GM23338 (cell line): ENCODE measurements at regions not wholly inside any gene's neighbourhood (a gene's known extent, or its start where the extent isn't known, plus 50 kb on each side); places are given as distances from the start of the nearest gene placed in this dataset.

Experiments
- ATAC-seq: fragments of 200-7000 bp; cut with Tn5 transposase; 3 replicates; pipeline ENCODE4 v1.9.1; 2020
- DNase-seq: peaks from one replicate; pipeline ENCODE4 v3.0.0-alpha.2; 2015; ENCODE audit warnings: low spot score
- H2AFZ ChIP-seq: fragments of 200-600 bp; sonication (generic); 2 replicates; pipeline ENCODE4 v1.8.0; 2016; ENCODE audit warnings: antibody characterized with exemption, mild to moderate bottlenecking, moderate library complexity
- H3F3A ChIP-seq: fragments of 200-600 bp; sonication (generic); replicated peaks from 2 replicates; pipeline ENCODE4 v1.8.0; 2017; ENCODE audit warnings: antibody characterized with exemption, mixed run types, low read depth
- H3K27ac ChIP-seq: fragments of 200-600 bp; sonication (generic); 2 replicates; pipeline ENCODE4 v1.6.1; 2016; ENCODE audit warnings: low read depth
- H3K27me3 ChIP-seq: fragments of 200-600 bp; sonication (generic); 2 replicates; pipeline ENCODE4 v1.8.0; 2016; ENCODE audit warnings: mild to moderate bottlenecking, mixed run types, moderate library complexity; ENCODE audit not compliant: insufficient read depth
- H3K36me3 ChIP-seq: fragments of 200-600 bp; sonication (generic); 2 replicates; pipeline ENCODE4 v1.8.0; 2016; ENCODE audit warnings: mild to moderate bottlenecking; ENCODE audit not compliant: insufficient read depth
- H3K4me1 ChIP-seq: fragments of 200-600 bp; sonication (generic); 2 replicates; pipeline ENCODE4 v1.8.0; 2016; ENCODE audit warnings: mild to moderate bottlenecking, moderate library complexity; ENCODE audit not compliant: insufficient read depth
- H3K4me2 ChIP-seq: fragments of 200-600 bp; sonication (generic); 2 replicates; pipeline ENCODE4 v1.7.1; 2017; ENCODE audit warnings: mixed run types
- H3K4me3 ChIP-seq: fragments of 200-600 bp; sonication (generic); 2 replicates; pipeline ENCODE4 v1.6.1; 2016; ENCODE audit warnings: mixed run types
- H3K79me2 ChIP-seq: fragments of 200-600 bp; sonication (generic); replicated peaks from 2 replicates; pipeline ENCODE4 v1.8.0; 2017; ENCODE audit warnings: mild to moderate bottlenecking; ENCODE audit not compliant: insufficient read depth
- H3K9me2 ChIP-seq: fragments of 200-600 bp; sonication (generic); 2 replicates; pipeline ENCODE4 v1.8.0; 2017; ENCODE audit not compliant: insufficient read depth
- H4K20me1 ChIP-seq: fragments of 200-600 bp; sonication (generic); replicated peaks from 2 replicates; pipeline ENCODE4 v1.8.0; 2017; ENCODE audit warnings: mild to moderate bottlenecking; ENCODE audit not compliant: insufficient read depth
- H3K27ac Mint-ChIP-seq: 2 replicates; pipeline ENCODE4 v1.8.0; 2020; ENCODE audit warnings: inconsistent platforms, mild to moderate bottlenecking, moderate library complexity, mixed read lengths
- H3K27me3 Mint-ChIP-seq: 3 replicates; pipeline ENCODE4 v1.8.0; 2022; ENCODE audit warnings: low read depth, mild to moderate bottlenecking, moderate library complexity, mixed read lengths, inconsistent platforms; ENCODE audit not compliant: insufficient read depth, poor library complexity
- H3K36me3 Mint-ChIP-seq: 3 replicates; pipeline ENCODE4 v1.8.0; 2021; ENCODE audit warnings: low read depth, mild to moderate bottlenecking, inconsistent platforms, moderate library complexity, mixed read lengths
- H3K4me1 Mint-ChIP-seq: 3 replicates; pipeline ENCODE4 v1.8.0; 2020; ENCODE audit warnings: mild to moderate bottlenecking, inconsistent platforms, mixed read lengths
- H3K4me3 Mint-ChIP-seq: 3 replicates; pipeline ENCODE4 v1.8.0; 2021; ENCODE audit warnings: moderate library complexity, mild to moderate bottlenecking, inconsistent platforms, mixed read lengths
- H3K9me3 Mint-ChIP-seq: 3 replicates; pipeline ENCODE4 v1.8.0; 2020; ENCODE audit warnings: moderate library complexity, mild to moderate bottlenecking, inconsistent platforms, mixed read lengths
- CREB1 ChIP-seq: fragments of 250-450 bp; sonication (Bioruptor Pico); IDR thresholded peaks from 2 replicates; pipeline ENCODE4 v1.5.0; 2020; ENCODE audit warnings: low read depth, mild to moderate bottlenecking, moderate library complexity
- CTCF ChIP-seq, 2 experiments: fragments of 200-600 bp in 1 of 2; sonication (generic) in 1 of 2; conservative IDR thresholded peaks; 2 replicates each; pipeline versions ENCODE4 v1.5.1 to v1.6.1; 2016 to 2017; ENCODE audit warnings: antibody characterized with exemption in 2 of 2, low read depth in 2 of 2, mild to moderate bottlenecking in 2 of 2, moderate library complexity in 1 of 2
- ETS1 ChIP-seq: IDR thresholded peaks from 2 replicates; pipeline ENCODE4 v1.6.1; 2016; ENCODE audit warnings: antibody characterized with exemption
- EZH2 ChIP-seq: fragments of 200-600 bp; sonication (generic); IDR thresholded peaks from one replicate; pipeline ENCODE4 v1.8.0; 2017; ENCODE audit warnings: antibody characterized with exemption, mild to moderate bottlenecking, low read depth; ENCODE audit not compliant: unreplicated experiment
- EZH2phosphoT487 ChIP-seq: fragments of 200-600 bp; sonication (generic); IDR thresholded peaks from one replicate; pipeline ENCODE4 v1.8.1; 2018; ENCODE audit warnings: antibody characterized with exemption; ENCODE audit not compliant: unreplicated experiment
- JUNB ChIP-seq: IDR thresholded peaks from one replicate; pipeline ENCODE4 v1.6.1; 2016; ENCODE audit warnings: antibody characterized with exemption; ENCODE audit not compliant: unreplicated experiment
- NANOG ChIP-seq: IDR thresholded peaks from 2 replicates; pipeline ENCODE4 v1.6.1; 2016; ENCODE audit warnings: antibody characterized with exemption, borderline replicate concordance
- POLR2AphosphoS5 ChIP-seq: IDR thresholded peaks from 2 replicates; pipeline ENCODE4 v1.6.1; 2016; ENCODE audit warnings: antibody characterized with exemption, low read depth
- REST ChIP-seq: IDR thresholded peaks from one replicate; pipeline ENCODE4 v1.6.1; 2018; ENCODE audit warnings: antibody characterized with exemption; ENCODE audit not compliant: unreplicated experiment
- STAT1 ChIP-seq: IDR thresholded peaks from one replicate; pipeline ENCODE4 v1.6.1; 2016; ENCODE audit warnings: antibody characterized with exemption; ENCODE audit not compliant: unreplicated experiment
- ZNF114 ChIP-seq: fragments of 250-450 bp; sonication (Bioruptor Pico); IDR thresholded peaks from 2 replicates; pipeline ENCODE4 v1.5.0; 2020; ENCODE audit warnings: mild to moderate bottlenecking, moderate library complexity
- ZNF331 ChIP-seq: fragments of 250-450 bp; sonication (Bioruptor Pico); IDR thresholded peaks from 2 replicates; pipeline ENCODE4 v1.5.0; 2020; ENCODE audit warnings: low read depth, mild to moderate bottlenecking, moderate library complexity
- ZNF462 ChIP-seq: fragments of 250-450 bp; sonication (Bioruptor Pico); IDR thresholded peaks from 2 replicates; pipeline ENCODE4 v1.5.0; 2020; ENCODE audit warnings: mild to moderate bottlenecking, moderate library complexity

GRCh38 chr2:60000686-60001085 lies 552.8 kb downstream of the BCL11A start:
- DNase-seq, result no peak
- H3K27ac Mint-ChIP-seq, result no peak overlapping the region
- no peaks in the 10 kb centered on the region for H3F3A ChIP-seq
- H3K9me2 ChIP-seq, result peaks cover 10% of the 10 kb centered on the region; the same call in 1 of the 2 replicates
- no peaks in the 10 kb centered on the region for H3K36me3 Mint-ChIP-seq
- no peaks in the 10 kb centered on the region for H3K36me3 ChIP-seq
- no peak overlapping the region for H3K4me2 ChIP-seq
- H3K27me3 ChIP-seq, result no peaks in the 10 kb centered on the region
- no peak overlapping the region for H3K27ac ChIP-seq
- H3K4me3 ChIP-seq, result no peak overlapping the region
- no peaks in the 10 kb centered on the region for H4K20me1 ChIP-seq
- H3K4me3 Mint-ChIP-seq, result no peak overlapping the region
- H2AFZ ChIP-seq, result no peak overlapping the region
- H3K9me3 Mint-ChIP-seq, result no peaks in the 10 kb centered on the region
- H3K27me3 Mint-ChIP-seq, result peaks cover 3% of the 10 kb centered on the region
- no peak for ATAC-seq
- peaks cover 20% of the 10 kb centered on the region for H3K4me1 Mint-ChIP-seq
- H3K79me2 ChIP-seq, result no peaks in the 10 kb centered on the region
- TF ChIP-seq CTCF (conservative IDR thresholded peaks at IDR 0.05; ENCODE audit: low read depth in 2 of 2) (no peak), ETS1 (no peak), JUNB (no peak), REST (no peak), CREB1 (CRISPR knock-in tag) (no peak), ZNF114 (CRISPR knock-in tag) (no peak), ZNF462 (CRISPR knock-in tag) (no peak), NANOG (no peak), POLR2AphosphoS5 (no peak), EZH2phosphoT487 (no peak), ZNF331 (no peak), STAT1 (no peak), EZH2 (no peak)
- H3K4me1 ChIP-seq, result peaks cover 12% of the 10 kb centered on the region
